Ishikawa (cell line): ENCODE measurements at regions not wholly inside any gene's neighbourhood (a gene's known extent, or its start where the extent isn't known, plus 50 kb on each side); places are given as distances from the start of the nearest gene placed in this dataset.

Experiments
- CEBPB ChIP-seq: IDR thresholded peaks from 2 replicates; pipeline ENCODE4 v1.6.1; 2012
- CREB1 ChIP-seq: IDR thresholded peaks from 2 replicates; pipeline ENCODE4 v1.6.1; 2012; ENCODE audit warnings: low read depth
- EP300 ChIP-seq: IDR thresholded peaks from 2 replicates; pipeline ENCODE4 v1.6.1; 2012; ENCODE audit warnings: borderline replicate concordance
- FOXM1 ChIP-seq: IDR thresholded peaks from 2 replicates; pipeline ENCODE4 v1.6.1; 2012; ENCODE audit warnings: low read depth, borderline replicate concordance
- MAX ChIP-seq: IDR thresholded peaks from 2 replicates; pipeline ENCODE4 v1.6.1; 2012
- NFIC ChIP-seq: IDR thresholded peaks from 2 replicates; pipeline ENCODE4 v1.6.1; 2012
- RAD21 ChIP-seq: IDR thresholded peaks from 2 replicates; pipeline ENCODE4 v1.6.1; 2012; ENCODE audit warnings: low read depth
- REST ChIP-seq: IDR thresholded peaks from 2 replicates; pipeline ENCODE4 v1.6.1; 2012; ENCODE audit warnings: low read depth, mild to moderate bottlenecking
- TAF1 ChIP-seq: IDR thresholded peaks from 2 replicates; pipeline ENCODE4 v1.6.1; 2012; ENCODE audit warnings: low read depth, mild to moderate bottlenecking
- TCF12 ChIP-seq: IDR thresholded peaks from 2 replicates; pipeline ENCODE4 v1.6.1; 2012; ENCODE audit warnings: low read depth
- TEAD4 ChIP-seq: IDR thresholded peaks from 2 replicates; pipeline ENCODE4 v1.6.1; 2012
- USF1 ChIP-seq: IDR thresholded peaks from 2 replicates; pipeline ENCODE4 v1.6.1; 2012
- YY1 ChIP-seq: IDR thresholded peaks from 2 replicates; pipeline ENCODE4 v1.6.1; 2012; ENCODE audit warnings: low read depth
- ZBTB7A ChIP-seq: IDR thresholded peaks from 2 replicates; pipeline ENCODE4 v1.6.1; 2012; ENCODE audit warnings: low read depth

GRCh38 chr5:174552428-174552827 lies 172.0 kb upstream of the MSX2 start:
- TF ChIP-seq CEBPB, result no peak
- no peak for TF ChIP-seq REST
- no peak for TF ChIP-seq NFIC
- no peak for TF ChIP-seq RAD21
- no peak for TF ChIP-seq YY1
- TF ChIP-seq TAF1, result no peak
- TF ChIP-seq TCF12, result no peak
- no peak for TF ChIP-seq CREB1
- TF ChIP-seq FOXM1, result no peak
- TF ChIP-seq MAX, result no peak
- TF ChIP-seq ZBTB7A, result no peak
- no peak for TF ChIP-seq EP300
- TF ChIP-seq TEAD4, result no peak
- no peak for TF ChIP-seq USF1
